ENCODE measurements at regions not wholly inside any gene's neighbourhood (a gene's known extent, or its start where the extent isn't known, plus 50 kb on each side); places are given as distances from the start of the nearest gene placed in this dataset.

GRCh38 chr22:42330170-42330569, 59.7 kb upstream of the TCF20 start:
- DNase-seq, result no peak

GRCh38 chr22:42329504-42329903, 59.1 kb upstream of the TCF20 start:
- no peak for DNase-seq

- no peak for DNase-seq
Observed at GRCh38 chr22:42328784-42329145, 58.3 kb upstream of the TCF20 start.

DNA sequence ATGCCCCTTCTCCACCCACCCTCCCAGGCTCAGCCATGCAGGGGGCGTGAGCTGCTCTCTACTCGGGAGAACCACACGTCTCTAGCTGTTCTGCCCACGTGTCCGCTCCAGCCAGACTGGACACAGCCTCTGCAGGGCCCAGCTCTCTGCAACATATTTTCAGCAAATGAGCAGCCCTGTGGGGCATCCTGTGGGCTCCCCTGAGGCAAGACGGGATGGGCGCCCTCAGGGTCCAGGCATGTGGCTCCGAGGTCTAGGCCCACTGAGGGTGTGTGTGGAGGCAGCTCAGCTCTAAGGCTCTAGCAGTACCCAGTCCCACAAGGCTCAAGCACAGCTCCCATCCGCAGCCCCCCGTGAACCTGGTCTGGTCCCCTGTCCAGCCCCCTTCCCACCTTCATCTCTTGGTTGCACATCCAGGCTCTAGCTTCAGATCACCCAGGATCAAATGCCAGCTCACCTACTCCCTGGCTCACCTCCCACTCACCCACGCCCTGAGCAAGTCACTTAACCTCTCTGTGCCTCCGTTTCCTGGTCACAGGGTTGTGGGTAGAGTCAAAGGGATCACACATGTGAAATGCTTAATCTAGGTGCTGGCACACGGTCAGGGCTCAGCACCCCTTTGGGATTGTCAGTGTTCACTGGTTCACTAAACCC, 57.8 kb upstream of the TCF20 start:
- DNase-seq, result no peak

DNA sequence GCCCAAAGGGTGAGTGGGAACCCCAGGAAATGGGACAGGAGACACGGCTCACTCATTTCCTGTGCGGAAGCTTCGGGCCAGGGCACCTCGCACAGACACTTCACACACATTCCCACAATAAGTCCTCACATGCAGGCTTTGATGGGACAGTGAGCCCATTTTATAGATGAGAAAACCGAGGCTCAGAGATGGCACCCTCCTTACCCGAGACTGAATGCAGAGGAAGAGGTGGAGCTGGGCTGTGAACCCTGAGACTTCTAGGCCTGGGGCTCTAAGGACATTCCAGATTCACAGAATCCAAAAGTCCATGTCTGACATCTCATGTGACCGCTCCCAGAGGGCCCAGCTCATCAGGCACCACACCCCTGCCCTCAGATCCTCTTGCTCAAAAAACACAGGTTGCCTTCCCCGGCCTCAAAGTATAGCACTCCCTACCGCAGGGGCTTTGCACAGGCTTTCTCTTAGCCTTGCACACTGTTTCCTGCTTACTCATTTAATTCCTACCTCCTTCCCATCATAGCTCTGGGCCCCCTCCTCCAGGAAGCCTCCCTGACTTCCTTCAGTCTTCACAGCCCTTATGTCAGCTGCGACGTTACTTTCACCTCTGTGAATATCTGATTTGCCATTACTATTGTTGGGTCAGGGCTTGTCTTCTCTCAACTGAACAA, 57.1 kb upstream of the TCF20 start:
- no peak for DNase-seq

- DNase-seq, result no peak
Observed at GRCh38 chr22:42326801-42327200, 56.3 kb upstream of the TCF20 start.

DNA sequence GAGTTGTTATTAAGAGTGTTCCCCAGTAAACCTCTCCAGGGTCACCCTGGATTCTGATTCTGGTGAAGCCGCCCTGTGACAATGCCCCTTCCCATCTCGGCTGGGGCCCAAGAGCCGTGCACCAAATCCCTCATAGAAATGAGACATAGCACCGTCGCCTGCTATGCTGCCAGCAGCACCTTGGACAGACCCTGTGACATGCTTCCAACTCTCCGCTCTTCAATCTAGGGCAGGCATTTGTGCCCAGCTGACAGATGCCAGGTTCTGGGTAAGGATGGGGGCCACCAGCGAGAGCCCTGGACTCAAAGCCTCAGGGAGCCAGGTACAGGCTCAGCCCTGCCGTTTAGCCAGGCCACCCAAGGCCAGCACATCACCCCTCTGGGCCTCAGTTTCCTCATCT, 55.8 kb upstream of the TCF20 start:
- DNase-seq, result no peak

- no peak for DNase-seq
Observed at GRCh38 chr22:42324990-42325710, 54.7 kb upstream of the TCF20 start.

DNA sequence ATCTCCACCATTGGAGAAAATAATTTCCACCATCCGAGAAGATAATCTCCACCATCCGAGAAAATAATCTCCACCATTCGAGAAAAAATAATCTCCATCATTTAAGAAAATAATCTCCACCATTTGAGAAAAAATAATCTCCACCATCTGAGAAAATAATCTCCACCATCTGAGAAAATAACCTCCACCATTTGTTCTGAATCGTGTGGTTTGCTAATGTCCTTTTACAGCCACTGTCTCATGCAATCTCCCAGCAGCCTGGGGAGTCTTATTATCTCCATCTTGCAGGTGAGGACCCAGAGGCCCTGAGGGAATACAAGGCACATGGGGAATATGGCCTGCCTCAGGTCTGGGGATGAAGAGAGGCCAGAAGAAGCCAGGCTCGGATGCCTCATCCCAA, 54.1 kb upstream of the TCF20 start:
- no peak for DNase-seq

DNA sequence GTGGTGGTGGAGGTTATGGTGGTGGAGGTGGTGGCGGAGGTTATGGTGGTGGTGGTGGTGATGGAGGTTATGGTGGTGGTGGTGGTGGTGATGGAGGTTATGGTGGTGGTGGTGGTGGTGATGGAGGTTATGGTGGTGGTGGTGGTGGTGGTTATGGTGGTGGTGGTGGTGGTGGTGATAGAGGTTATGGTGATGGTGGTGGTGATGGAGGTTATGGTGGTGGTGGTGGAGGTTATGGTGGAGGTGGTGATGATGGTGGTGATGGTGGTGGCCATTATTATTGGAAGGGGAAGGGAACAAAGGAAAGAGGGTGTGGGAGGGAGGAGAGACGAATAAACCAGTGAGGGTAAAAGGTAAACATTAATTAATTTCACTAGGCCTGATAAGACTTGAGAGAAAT, 53.5 kb upstream of the TCF20 start:
- DNase-seq, result no peak

DNA sequence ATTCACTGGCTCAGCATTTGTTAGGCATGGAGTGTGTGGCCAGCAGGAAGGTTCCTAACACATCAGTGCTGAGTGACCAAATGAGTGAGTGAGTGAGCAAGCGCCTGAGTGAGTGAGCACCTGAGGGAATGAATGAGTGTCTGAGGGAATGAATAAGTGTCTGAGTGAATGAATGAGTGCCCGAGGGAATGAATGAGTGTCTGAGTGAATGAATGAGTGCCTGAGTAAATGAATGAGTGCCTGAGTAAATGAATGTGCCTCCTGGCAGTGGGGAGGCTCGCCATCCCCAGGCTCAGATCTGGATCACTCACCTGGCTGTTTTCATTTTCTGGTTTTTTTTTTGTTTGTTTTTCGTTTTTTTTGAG, 52.1 kb upstream of the TCF20 start:
- DNase-seq, result no peak

GRCh38 chr22:42321908-42322561, 51.6 kb upstream of the TCF20 start:
- peak; percentile 57 to 73 for DNase-seq

DNA sequence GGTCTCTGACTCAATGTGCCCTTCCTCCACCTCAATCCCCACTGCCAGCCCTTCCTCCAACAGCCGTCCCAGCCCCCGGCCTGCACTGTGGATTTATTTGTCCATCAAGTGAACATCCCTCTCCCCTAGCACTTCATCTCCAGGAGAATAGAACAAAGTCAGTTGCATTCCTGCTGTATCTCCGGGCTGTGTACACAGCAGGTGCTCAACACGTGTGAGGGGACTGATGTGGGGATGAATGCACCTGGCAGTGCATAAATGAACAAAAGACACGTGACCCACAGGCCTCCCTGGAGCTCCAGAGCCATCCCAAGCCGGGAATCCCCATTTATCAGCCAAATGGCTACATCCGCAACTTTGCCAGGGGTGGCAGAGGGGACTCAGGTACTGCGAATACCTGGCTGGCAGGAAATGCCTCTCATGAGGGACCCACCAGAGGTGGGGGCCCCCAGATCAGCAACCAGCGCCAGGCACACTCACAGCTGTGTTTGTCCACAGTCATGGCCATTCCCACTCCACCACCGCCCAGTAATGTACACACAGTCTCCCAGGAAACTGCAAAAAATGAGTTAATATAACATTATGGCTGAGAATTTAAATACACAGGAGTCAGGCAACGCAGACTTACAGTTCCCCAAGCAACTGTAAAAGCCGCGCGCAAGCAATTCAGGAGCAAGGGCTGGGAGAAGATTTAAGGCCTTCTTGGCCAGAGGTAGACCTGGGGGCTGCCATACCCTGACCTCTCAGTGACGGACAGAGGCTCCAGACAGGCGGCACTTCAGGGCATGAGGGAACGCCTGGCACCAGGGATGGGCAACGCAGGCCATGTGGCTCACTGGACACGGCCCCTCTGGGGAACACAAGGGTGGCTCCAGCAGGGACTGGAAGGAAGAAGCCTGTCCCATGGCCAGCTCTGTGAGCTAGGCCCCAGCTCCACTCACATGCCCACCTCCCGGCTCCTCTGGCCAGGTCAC, 50.3 kb upstream of the TCF20 start:
- no peak for DNase-seq
